IMR-90 (cell line): ENCODE measurements at regions not wholly inside any gene's neighbourhood (a gene's known extent, or its start where the extent isn't known, plus 50 kb on each side); places are given as distances from the start of the nearest gene placed in this dataset.

Source experiments
- ATAC-seq: fragments of 200-7000 bp; cut with Tn5 transposase; 2 replicates; pipeline ENCODE4 v1.9.1; 2020; ENCODE audit warnings: low read depth, mild to moderate bottlenecking, moderate library complexity
- BruUV-seq: library from RNA; stranded (reverse); fragments of 400-500 nt; replicated peaks from 2 replicates; lab custom pipeline; 2021; lab: Mats Ljungman, UMichigan
- CTCF ChIA-PET: fragments of 300-600 bp; formaldehyde crosslinking; extraction: SDS; loops from one replicate; lab custom pipeline; 2021; ENCODE audit warnings: antibody characterized with exemption; lab: Yijun Ruan, JAX
- POLR2A ChIA-PET: fragments of 300-600 bp; sonication (Branson Sonifier 250); formaldehyde crosslinking; loops from one replicate; lab custom pipeline; 2022; ENCODE audit warnings: antibody characterized with exemption; ENCODE audit not compliant: unreplicated experiment; lab: Charles Lee
- DNase-seq: peaks from one replicate; pipeline ENCODE4 v3.0.0; 2013
- H2AFZ ChIP-seq: replicated peaks from 2 replicates; pipeline ENCODE3; 2013; ENCODE audit warnings: low read length, mild to moderate bottlenecking; ENCODE audit not compliant: poor library complexity
- H2AK5ac ChIP-seq: 2 replicates; pipeline ENCODE4 v1.6.1; 2013; ENCODE audit warnings: low read depth, low read length, inconsistent platforms
- H2AK9ac ChIP-seq: replicated peaks from 2 replicates; pipeline ENCODE3; 2013; ENCODE audit warnings: mild to moderate bottlenecking, low read depth, low read length, moderate library complexity; ENCODE audit not compliant: poor library complexity
- H2BK120ac ChIP-seq: 2 replicates; pipeline ENCODE4 v1.6.1; 2013; ENCODE audit warnings: low read depth, low read length, inconsistent platforms
- H2BK15ac ChIP-seq: 3 replicates; pipeline ENCODE4 v1.6.1; 2013; ENCODE audit warnings: low read depth, low read length, inconsistent platforms
- H2BK20ac ChIP-seq: 2 replicates; pipeline ENCODE4 v1.6.1; 2013; ENCODE audit warnings: low read depth, mild to moderate bottlenecking, inconsistent platforms, low read length, moderate library complexity
- H2BK5ac ChIP-seq: 2 replicates; pipeline ENCODE4 v1.6.1; 2013; ENCODE audit warnings: mild to moderate bottlenecking, low read depth, low read length, inconsistent platforms; ENCODE audit not compliant: poor library complexity, severe bottlenecking
- H3K14ac ChIP-seq: replicated peaks from 2 replicates; pipeline ENCODE4 v1.6.1; 2013; ENCODE audit warnings: low read depth, low read length, inconsistent platforms
- H3K18ac ChIP-seq: 2 replicates; pipeline ENCODE4 v1.6.1; 2013; ENCODE audit warnings: low read depth, low read length, control low read depth
- H3K23ac ChIP-seq: 2 replicates; pipeline ENCODE4 v1.6.1; 2013; ENCODE audit warnings: low read depth, low read length, inconsistent platforms
- H3K27ac ChIP-seq: 2 replicates; pipeline ENCODE4 v1.5.1; 2013; ENCODE audit warnings: mild to moderate bottlenecking, control low read depth, low read length; ENCODE audit not compliant: insufficient read depth
- H3K27me3 ChIP-seq: 2 replicates; pipeline ENCODE4 v1.6.1; 2013; ENCODE audit warnings: low read length; ENCODE audit not compliant: control insufficient read depth, insufficient read depth
- H3K36me3 ChIP-seq: 2 replicates; pipeline ENCODE4 v1.6.1; 2013; ENCODE audit warnings: low read length, mixed read lengths; ENCODE audit not compliant: control insufficient read depth, insufficient read depth
- H3K4ac ChIP-seq: 2 replicates; pipeline ENCODE4 v1.6.1; 2013; ENCODE audit warnings: low read depth, low read length, inconsistent platforms
- H3K4me1 ChIP-seq: 2 replicates; pipeline ENCODE4 v1.6.1; 2013; ENCODE audit warnings: low read length, mixed read lengths; ENCODE audit not compliant: control insufficient read depth, insufficient read depth
- H3K4me2 ChIP-seq: 2 replicates; pipeline ENCODE4 v1.6.1; 2013; ENCODE audit warnings: low read depth, mild to moderate bottlenecking, control low read depth, low read length, moderate library complexity
- H3K4me3 ChIP-seq: 2 replicates; pipeline ENCODE4 v1.5.1; 2013; ENCODE audit warnings: low read depth, mild to moderate bottlenecking, control low read depth, low read length, moderate library complexity; ENCODE audit not compliant: insufficient read depth
- H3K56ac ChIP-seq: 2 replicates; pipeline ENCODE4 v1.6.1; 2013; ENCODE audit warnings: low read length, inconsistent platforms; ENCODE audit not compliant: insufficient read depth; ENCODE audit errors: extremely low read depth
- H3K79me1 ChIP-seq, 2 experiments: 2 replicates each; pipeline ENCODE4 v1.6.1; 2013; ENCODE audit warnings: low read length in 2 of 2, inconsistent platforms in 1 of 2, low read depth in 1 of 2
- H3K9ac ChIP-seq: 2 replicates; pipeline ENCODE4 v1.6.1; 2013; ENCODE audit warnings: low read depth, low read length, control low read depth
- H3K9me1 ChIP-seq: 2 replicates; pipeline ENCODE4 v1.6.1; 2013; ENCODE audit warnings: low read length, inconsistent platforms; ENCODE audit not compliant: insufficient read depth
- H3K9me3 ChIP-seq: 2 replicates; pipeline ENCODE4 v1.6.1; 2013; ENCODE audit warnings: low read length; ENCODE audit not compliant: control insufficient read depth, insufficient read depth
- H4K20me1 ChIP-seq: 2 replicates; pipeline ENCODE4 v1.6.1; 2013; ENCODE audit warnings: low read length, inconsistent platforms; ENCODE audit not compliant: insufficient read depth
- H4K5ac ChIP-seq: 2 replicates; pipeline ENCODE4 v1.6.1; 2013; ENCODE audit warnings: mild to moderate bottlenecking, low read depth, low read length, control low read depth
- H4K8ac ChIP-seq, 2 experiments: 2 replicates each; pipeline ENCODE4 v1.6.1; 2013; ENCODE audit warnings: low read depth in 2 of 2, low read length in 2 of 2, control low read depth in 1 of 2, inconsistent platforms in 1 of 2
- H4K91ac ChIP-seq: 2 replicates; pipeline ENCODE4 v1.6.1; 2013; ENCODE audit warnings: low read depth, low read length, inconsistent platforms; ENCODE audit not compliant: insufficient read depth
- BHLHE40 ChIP-seq: fragments of 150-350 bp; IDR thresholded peaks from 2 replicates; pipeline ENCODE4 v1.6.1; 2016; ENCODE audit warnings: mild to moderate bottlenecking, low read depth, low read length
- MAFK ChIP-seq: IDR thresholded peaks from 2 replicates; pipeline ENCODE4 v1.6.1; 2012; ENCODE audit warnings: low read depth, low read length, improper control_type of control experiment
- MXI1 ChIP-seq: IDR thresholded peaks from 2 replicates; pipeline ENCODE4 v1.6.1; 2012; ENCODE audit warnings: low read depth, mild to moderate bottlenecking, low read length, moderate library complexity, borderline replicate concordance
- POLR2A ChIP-seq: IDR thresholded peaks from 2 replicates; pipeline ENCODE4 v1.6.1; 2012; ENCODE audit warnings: mild to moderate bottlenecking, low read depth, low read length
- WGBS, 2 experiments: methylation state at CpG; one replicate each; pipeline versions ENCODE4 v1.1.5 to v1.1.7; 2013; ENCODE audit warnings: missing lambda C conversion rate in 2 of 2; ENCODE audit not compliant: insufficient read length in 1 of 2; ENCODE audit errors: extremely low coverage in 2 of 2; 5-methylcytosine and 5-hydroxymethylcytosine counted together
- dilution Hi-C: fragments of 300-500 bp; cut with HindIII; formaldehyde crosslinking; loops from one replicate; pipeline ENCODE4 v1.14.3; 2018; ENCODE audit warnings: low sequenced_read_pairs; ENCODE audit not compliant: unreplicated experiment
- in situ Hi-C: fragments of 300-500 bp; cut with MboI; formaldehyde crosslinking; loops from 3 replicates; pipeline ENCODE4 v1.14.3; 2019; ENCODE audit warnings: low sequenced_read_pairs, inconsistent platforms, mixed read lengths
- intact Hi-C: fragments of 100-400 bp; cut with micrococcal nuclease; formaldehyde crosslinking; loops from 2 replicates; pipeline ENCODE4 v1.10.0; 2022

- no peak overlapping the region for H2BK15ac ChIP-seq
- DNase-seq = no peak
- intact Hi-C loops (no loop called here), dilution Hi-C loops (no loop called here), in situ Hi-C loops (no loop called here)
- H3K56ac ChIP-seq = no peak overlapping the region
- no peak overlapping the region for H3K14ac ChIP-seq
- H4K91ac ChIP-seq = no peak overlapping the region
- no peaks in the 10 kb centered on the region for H3K27me3 ChIP-seq
- ATAC-seq = no peak
- no peak overlapping the region for H3K18ac ChIP-seq
- H2AK5ac ChIP-seq = no peak overlapping the region
- H3K4ac ChIP-seq = no peak overlapping the region
- H3K4me3 ChIP-seq = no peak overlapping the region
- no peak overlapping the region for H4K5ac ChIP-seq
- H2BK120ac ChIP-seq = no peak overlapping the region
- H3K36me3 ChIP-seq = no peaks in the 10 kb centered on the region
- no peak overlapping the region for H2BK5ac ChIP-seq
- no peak overlapping the region for H2BK20ac ChIP-seq
- H3K27ac ChIP-seq = no peak overlapping the region
- H3K23ac ChIP-seq = no peak overlapping the region
- WGBS, 2 experiments = no CpG with 5 or more reads among the region's 4 CpGs
- no peak overlapping the region for H4K8ac ChIP-seq
- peaks cover 25% of the 10 kb centered on the region for H3K9me3 ChIP-seq
- no peak overlapping the region for H2AK9ac ChIP-seq
- H3K4me2 ChIP-seq = no peak overlapping the region
- no peak overlapping the region for H3K9ac ChIP-seq
- POLR2A ChIA-PET = no interaction called here
- no peaks in the 10 kb centered on the region for H3K79me1 ChIP-seq
- H2AFZ ChIP-seq = no peak overlapping the region
- CTCF ChIA-PET = no interaction called here
- TF ChIP-seq MXI1 = no peak
- TF ChIP-seq POLR2A = no peak
- TF ChIP-seq BHLHE40 = no peak
- TF ChIP-seq MAFK = no peak
- no peaks in the 10 kb centered on the region for H3K9me1 ChIP-seq
- BruUV-seq = no TSS peak
- H4K20me1 ChIP-seq = no peaks in the 10 kb centered on the region
- no peaks in the 10 kb centered on the region for H3K4me1 ChIP-seq
Measured at GRCh38 chr6:6386010-6386409, 65.5 kb upstream of the F13A1 start.
